ENCODE measurements at regions not wholly inside any gene's neighbourhood (a gene's known extent, or its start where the extent isn't known, plus 50 kb on each side); places are given as distances from the start of the nearest gene placed in this dataset.
A peak's percentile ranks its signal among the peaks of the same experiment; 100 is the strongest.

- peak; percentile 69 for DNase-seq
Observed at GRCh38 chr3:70120357-70120966, 120.9 kb downstream of the SAMMSON start.

DNA sequence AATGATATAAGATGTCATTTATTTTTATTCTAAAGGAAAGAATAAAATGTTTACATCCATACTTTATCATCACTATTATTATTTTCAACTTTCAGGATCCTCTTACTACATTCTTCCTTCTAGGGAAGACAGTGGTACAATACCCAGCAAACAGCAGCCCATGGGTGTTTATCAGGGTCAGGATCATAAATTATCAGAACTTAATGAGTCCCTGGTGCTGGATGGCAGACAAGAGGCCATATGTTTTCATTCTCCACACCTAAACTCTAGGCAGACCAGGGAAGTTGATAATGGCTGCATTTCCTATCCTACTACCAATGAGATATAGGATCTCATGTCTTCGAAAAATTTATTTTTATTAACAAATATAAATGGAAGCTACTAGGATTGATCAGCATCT lies 127.7 kb downstream of the SAMMSON start:
- DNase-seq = no peak

DNA sequence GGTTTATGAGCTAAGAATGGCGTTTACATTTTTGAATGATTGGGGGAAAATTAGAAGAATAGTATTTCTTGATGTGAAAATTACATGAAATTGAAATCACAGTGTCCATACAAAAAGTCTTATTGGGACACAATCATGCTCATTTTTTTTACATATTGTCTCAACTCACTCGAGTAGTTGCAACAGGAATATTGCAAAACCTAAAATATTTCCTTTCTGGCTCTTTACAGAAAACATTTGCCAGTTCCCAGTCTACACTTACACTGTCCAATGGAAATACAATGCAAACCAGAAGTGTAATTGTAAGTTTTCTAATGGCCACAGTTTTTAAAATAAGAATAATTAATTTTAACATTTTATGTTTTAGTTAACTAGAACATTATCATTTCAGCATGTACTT lies 137.8 kb downstream of the SAMMSON start:
- no peak for DNase-seq

DNA sequence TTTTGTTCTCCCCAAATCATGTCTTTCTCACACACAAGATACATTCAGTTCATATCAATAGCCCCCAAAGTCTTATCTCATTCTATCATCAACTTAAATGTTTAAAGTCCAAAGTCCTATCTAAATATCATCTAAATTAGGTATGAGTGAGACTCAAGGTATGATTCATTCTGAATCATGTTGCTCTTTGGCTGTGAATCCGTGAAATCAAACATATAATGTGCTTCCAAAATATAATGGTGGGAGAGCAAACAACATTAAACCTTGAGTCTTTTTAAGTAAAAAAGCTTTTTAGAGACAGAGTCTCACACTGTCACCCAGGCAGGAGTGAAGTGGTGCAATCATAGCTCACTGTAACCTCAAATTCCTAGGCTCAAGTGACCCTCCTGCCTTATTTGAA lies 139.1 kb downstream of the SAMMSON start:
- no peak for DNase-seq
